WTC11 (cell line): ENCODE measurements at regions not wholly inside any gene's neighbourhood (a gene's known extent, or its start where the extent isn't known, plus 50 kb on each side); places are given as distances from the start of the nearest gene placed in this dataset.

Source experiments
- ATAC-seq: fragments of 200-7000 bp; cut with Tn5 transposase; 2 replicates; pipeline ENCODE4 v1.10.0; 2021; ENCODE audit warnings: mild to moderate bottlenecking, moderate library complexity
- CTCF ChIA-PET: fragments of 300-600 bp; sonication (Branson Sonifier 250); formaldehyde crosslinking; loops from one replicate; lab custom pipeline; 2021; ENCODE audit warnings: antibody characterized with exemption; lab: Charles Lee
- POLR2A ChIA-PET: fragments of 350-600 bp; sonication (Branson Sonifier 250); formaldehyde crosslinking; loops from one replicate; lab custom pipeline; 2021; ENCODE audit warnings: antibody characterized with exemption; lab: Charles Lee
- DNase-seq: peaks from one replicate; pipeline ENCODE4 v3.0.0; 2021; ENCODE audit warnings: low spot score
- H3K27ac Mint-ChIP-seq: 2 replicates; pipeline ENCODE4 v1.8.0; 2021; ENCODE audit warnings: mixed read lengths
- H3K27me3 Mint-ChIP-seq: 2 replicates; pipeline ENCODE4 v1.8.0; 2021; ENCODE audit warnings: low read depth, mild to moderate bottlenecking, moderate library complexity, mixed read lengths
- H3K36me3 Mint-ChIP-seq: 2 replicates; pipeline ENCODE4 v1.8.0; 2021; ENCODE audit warnings: mixed read lengths
- H3K4me1 Mint-ChIP-seq: 2 replicates; pipeline ENCODE4 v1.8.0; 2022; ENCODE audit warnings: mixed read lengths
- H3K4me3 Mint-ChIP-seq: 2 replicates; pipeline ENCODE4 v1.8.0; 2021; ENCODE audit warnings: mild to moderate bottlenecking, moderate library complexity, mixed read lengths
- H3K9me3 Mint-ChIP-seq: 2 replicates; pipeline ENCODE4 v1.8.0; 2021; ENCODE audit warnings: mixed read lengths
- AR ChIP-seq: fragments of 250-450 bp; sonication (Bioruptor Pico); IDR thresholded peaks from 2 replicates; pipeline ENCODE4 v1.9.0; 2021; ENCODE audit warnings: mild to moderate bottlenecking
- ATF1 ChIP-seq: sonication (generic); formaldehyde crosslinking; IDR thresholded peaks from 2 replicates; pipeline ENCODE4 v1.8.1; 2023; ENCODE audit warnings: mild to moderate bottlenecking, moderate library complexity, missing genetic modification reagents
- ATF3 ChIP-seq: sonication (generic); formaldehyde crosslinking; conservative IDR thresholded peaks from 2 replicates; pipeline ENCODE4 v1.8.1; 2022; ENCODE audit warnings: mild to moderate bottlenecking, missing genetic modification reagents
- FOXJ3 ChIP-seq: sonication (generic); formaldehyde crosslinking; IDR thresholded peaks from 2 replicates; pipeline ENCODE4 v1.9.0; 2021; ENCODE audit warnings: missing genetic modification reagents, mild to moderate bottlenecking, borderline replicate concordance
- GTF2I ChIP-seq: fragments of 250-450 bp; sonication (Bioruptor Pico); conservative IDR thresholded peaks from 2 replicates; pipeline ENCODE4 v1.4.0; 2021; ENCODE audit warnings: mild to moderate bottlenecking
- HMGXB4 ChIP-seq: sonication (generic); formaldehyde crosslinking; IDR thresholded peaks from 2 replicates; pipeline ENCODE4 v1.8.1; 2023; ENCODE audit warnings: mild to moderate bottlenecking, moderate library complexity, missing genetic modification reagents
- IRF2 ChIP-seq: sonication (generic); formaldehyde crosslinking; IDR thresholded peaks from 2 replicates; pipeline ENCODE4 v1.8.0; 2022; ENCODE audit warnings: low read depth, missing genetic modification reagents, borderline replicate concordance
- JAZF1 ChIP-seq: fragments of 250-450 bp; sonication (Bioruptor Pico); IDR thresholded peaks from 2 replicates; pipeline ENCODE4 v1.9.0; 2021; ENCODE audit warnings: moderate library complexity, mild to moderate bottlenecking, inconsistent platforms
- KAT7 ChIP-seq: sonication (generic); formaldehyde crosslinking; IDR thresholded peaks from 2 replicates; pipeline ENCODE4 v1.8.1; 2023; ENCODE audit warnings: missing genetic modification reagents, mild to moderate bottlenecking, borderline replicate concordance
- MLX ChIP-seq: sonication (generic); formaldehyde crosslinking; IDR thresholded peaks from 2 replicates; pipeline ENCODE4 v1.8.1; 2023; ENCODE audit warnings: mild to moderate bottlenecking, missing genetic modification reagents, moderate library complexity
- RORB ChIP-seq: fragments of 250-450 bp; sonication (Bioruptor Pico); IDR thresholded peaks from 2 replicates; pipeline ENCODE4 v1.9.0; 2021; ENCODE audit warnings: mild to moderate bottlenecking
- SMAD3 ChIP-seq: sonication (generic); formaldehyde crosslinking; IDR thresholded peaks from 2 replicates; pipeline ENCODE4 v1.8.0; 2022; ENCODE audit warnings: missing genetic modification reagents, mild to moderate bottlenecking, borderline replicate concordance
- SMAD4 ChIP-seq: sonication (generic); formaldehyde crosslinking; IDR thresholded peaks from 2 replicates; pipeline ENCODE4 v1.8.0; 2022; ENCODE audit warnings: mild to moderate bottlenecking, missing genetic modification reagents
- ZNF121 ChIP-seq: sonication (generic); formaldehyde crosslinking; IDR thresholded peaks from 2 replicates; pipeline ENCODE4 v1.8.0; 2023; ENCODE audit warnings: missing genetic modification reagents
- ZNF138 ChIP-seq: sonication (generic); formaldehyde crosslinking; conservative IDR thresholded peaks from 2 replicates; pipeline ENCODE4 v1.8.1; 2022; ENCODE audit warnings: mild to moderate bottlenecking, moderate library complexity, missing genetic modification reagents
- ZNF219 ChIP-seq: sonication (generic); formaldehyde crosslinking; IDR thresholded peaks from 2 replicates; pipeline ENCODE4 v1.8.0; 2023; ENCODE audit warnings: missing genetic modification reagents, mild to moderate bottlenecking, borderline replicate concordance
- ZNF281 ChIP-seq: sonication (generic); formaldehyde crosslinking; IDR thresholded peaks from 2 replicates; pipeline ENCODE4 v1.8.0; 2023; ENCODE audit warnings: mild to moderate bottlenecking, missing genetic modification reagents
- ZNF396 ChIP-seq: fragments of 250-450 bp; sonication (Bioruptor Pico); IDR thresholded peaks from 2 replicates; pipeline ENCODE4 v1.8.0; 2021; ENCODE audit warnings: mild to moderate bottlenecking, moderate library complexity, borderline replicate concordance
- TF ChIP-seq, protein P1 (sequence below): fragments of 250-450 bp; sonication (Bioruptor Pico); IDR thresholded peaks from 2 replicates; pipeline ENCODE4 v2.1.2; 2022; ENCODE audit warnings: mild to moderate bottlenecking, moderate library complexity
- TF ChIP-seq, protein P2 (sequence below): sonication (generic); formaldehyde crosslinking; IDR thresholded peaks from 2 replicates; pipeline ENCODE4 v1.8.1; 2023; ENCODE audit warnings: mild to moderate bottlenecking, missing genetic modification reagents

DNA sequence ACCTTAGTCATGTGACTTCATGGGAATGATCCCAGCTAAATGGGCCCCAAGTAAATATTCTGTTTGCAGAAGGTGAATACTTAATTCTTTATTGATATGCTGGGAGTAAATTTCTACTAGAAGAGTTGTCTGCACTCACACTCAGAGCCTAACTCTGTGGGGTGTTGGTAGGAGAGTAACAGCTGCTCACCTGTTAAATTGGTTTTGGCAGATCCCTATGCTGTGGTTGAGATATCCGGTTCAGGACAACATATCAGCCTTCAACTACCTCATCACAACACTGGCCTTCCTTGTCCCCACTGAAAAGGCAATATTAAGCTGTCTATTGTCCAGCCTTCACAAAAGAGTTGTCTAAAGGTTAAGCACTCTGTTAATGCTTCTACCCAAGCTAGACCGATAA is 738.3 kb downstream of the INHBA start (continued):
- TF ChIP-seq, protein P1, sequence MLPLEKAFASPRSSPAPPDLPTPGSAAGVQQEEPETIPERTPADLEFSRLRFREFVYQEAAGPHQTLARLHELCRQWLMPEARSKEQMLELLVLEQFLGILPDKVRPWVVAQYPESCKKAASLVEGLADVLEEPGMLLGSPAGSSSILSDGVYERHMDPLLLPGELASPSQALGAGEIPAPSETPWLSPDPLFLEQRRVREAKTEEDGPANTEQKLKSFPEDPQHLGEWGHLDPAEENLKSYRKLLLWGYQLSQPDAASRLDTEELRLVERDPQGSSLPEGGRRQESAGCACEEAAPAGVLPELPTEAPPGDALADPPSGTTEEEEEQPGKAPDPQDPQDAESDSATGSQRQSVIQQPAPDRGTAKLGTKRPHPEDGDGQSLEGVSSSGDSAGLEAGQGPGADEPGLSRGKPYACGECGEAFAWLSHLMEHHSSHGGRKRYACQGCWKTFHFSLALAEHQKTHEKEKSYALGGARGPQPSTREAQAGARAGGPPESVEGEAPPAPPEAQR (CRISPR knock-in tag): no peak
- no peak for TF ChIP-seq ZNF219
- no peak for TF ChIP-seq AR (CRISPR knock-in tag)
- TF ChIP-seq FOXJ3 (CRISPR knock-in tag): no peak
- TF ChIP-seq ZNF138 (CRISPR knock-in tag): no peak

DNA sequence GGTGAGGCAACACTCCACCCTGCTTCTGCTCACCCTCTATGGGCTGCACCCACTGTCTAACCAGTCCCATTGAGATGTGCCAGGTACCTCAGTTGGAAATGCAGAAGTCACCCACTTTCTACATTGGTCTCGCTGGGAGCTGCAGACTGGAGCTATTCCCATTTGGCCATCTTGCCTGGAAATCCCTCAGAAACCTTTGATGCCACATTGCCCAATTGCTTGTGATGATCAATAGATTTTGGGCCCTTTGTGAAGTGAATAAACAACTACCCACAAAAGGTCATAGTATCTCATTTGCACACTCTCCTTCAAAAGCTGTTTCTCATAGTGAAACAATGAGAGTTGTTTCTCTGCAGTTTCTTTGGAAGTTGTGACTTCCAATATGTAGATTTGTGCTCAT is 742.9 kb downstream of the INHBA start:
- TF ChIP-seq ZNF121 (no peak), IRF2 (CRISPR knock-in tag) (no peak), HMGXB4 (CRISPR knock-in tag) (no peak), SMAD4 (CRISPR knock-in tag) (no peak), AR (CRISPR knock-in tag) (no peak), ZNF396 (CRISPR knock-in tag) (no peak), SMAD3 (CRISPR knock-in tag) (no peak), GTF2I (CRISPR knock-in tag) (no peak), KAT7 (no peak)
- H3K4me3 Mint-ChIP-seq: no peak overlapping the region
- no peaks in the 10 kb centered on the region for H3K4me1 Mint-ChIP-seq
- ChIA-PET POLR2A (no interaction called here), CTCF (no interaction called here)
- DNase-seq (no peak), ATAC-seq (no peak)
- peaks cover 5% of the 10 kb centered on the region for H3K36me3 Mint-ChIP-seq
- H3K9me3 Mint-ChIP-seq: peaks cover 52% of the 10 kb centered on the region
- no peak overlapping the region for H3K27ac Mint-ChIP-seq
- H3K27me3 Mint-ChIP-seq: no peaks in the 10 kb centered on the region

DNA sequence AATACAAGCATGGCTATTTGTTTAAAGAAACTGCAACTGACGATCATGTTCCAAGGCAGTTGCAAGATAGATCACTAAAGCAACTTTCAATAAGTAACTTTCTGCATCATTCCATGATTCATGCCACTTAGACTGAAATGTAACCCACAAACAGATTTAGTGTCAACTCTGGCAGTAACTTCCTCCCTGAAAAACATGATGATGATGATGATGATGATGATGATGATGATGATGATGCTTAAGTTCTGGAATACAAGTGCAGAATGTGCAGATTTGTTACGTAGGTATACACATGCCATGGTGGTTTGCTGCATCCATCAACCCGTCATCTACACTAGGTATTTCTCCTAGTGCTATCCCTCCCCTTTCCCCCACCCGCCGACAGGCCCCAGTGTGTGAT is 754.7 kb downstream of the INHBA start:
- H3K27me3 Mint-ChIP-seq: peaks cover 19% of the 10 kb centered on the region
- DNase-seq (no peak), ATAC-seq (no peak)
- peaks cover 29% of the 10 kb centered on the region for H3K36me3 Mint-ChIP-seq
- POLR2A ChIA-PET: no interaction called here
- CTCF ChIA-PET: no interaction called here
- peaks cover 75% of the 10 kb centered on the region for H3K9me3 Mint-ChIP-seq
- no peak overlapping the region for H3K4me3 Mint-ChIP-seq
- no peaks in the 10 kb centered on the region for H3K4me1 Mint-ChIP-seq
- no peak overlapping the region for H3K27ac Mint-ChIP-seq
- TF ChIP-seq MLX (CRISPR knock-in tag): no peak
- no peak for TF ChIP-seq JAZF1
- no peak for TF ChIP-seq ATF1 (CRISPR knock-in tag)
- no peak for TF ChIP-seq ATF3 (CRISPR knock-in tag)
- TF ChIP-seq, protein P2, sequence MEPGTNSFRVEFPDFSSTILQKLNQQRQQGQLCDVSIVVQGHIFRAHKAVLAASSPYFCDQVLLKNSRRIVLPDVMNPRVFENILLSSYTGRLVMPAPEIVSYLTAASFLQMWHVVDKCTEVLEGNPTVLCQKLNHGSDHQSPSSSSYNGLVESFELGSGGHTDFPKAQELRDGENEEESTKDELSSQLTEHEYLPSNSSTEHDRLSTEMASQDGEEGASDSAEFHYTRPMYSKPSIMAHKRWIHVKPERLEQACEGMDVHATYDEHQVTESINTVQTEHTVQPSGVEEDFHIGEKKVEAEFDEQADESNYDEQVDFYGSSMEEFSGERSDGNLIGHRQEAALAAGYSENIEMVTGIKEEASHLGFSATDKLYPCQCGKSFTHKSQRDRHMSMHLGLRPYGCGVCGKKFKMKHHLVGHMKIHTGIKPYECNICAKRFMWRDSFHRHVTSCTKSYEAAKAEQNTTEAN (CRISPR knock-in tag): no peak
- TF ChIP-seq ZNF281 (CRISPR knock-in tag): no peak
- no peak for TF ChIP-seq RORB (CRISPR knock-in tag)
